HG03196 (cell line): ENCODE measurements at regions not wholly inside any gene's neighbourhood (a gene's known extent, or its start where the extent isn't known, plus 50 kb on each side); places are given as distances from the start of the nearest gene placed in this dataset.
"Not testable (repeated sequence)": the region's sequence is repeated elsewhere in the genome, so short reads cannot be mapped to it uniquely, and the experiment has no call there.

Experiments
- ATAC-seq: cut with Tn5 transposase; IDR thresholded peaks from one replicate; pipeline ENCODE4 v1.9.1; 2021; ENCODE audit not compliant: unreplicated experiment

GRCh38 chr20:19868441-19868840, 110.4 kb downstream of the RIN2 start:
- no peak for ATAC-seq

DNA sequence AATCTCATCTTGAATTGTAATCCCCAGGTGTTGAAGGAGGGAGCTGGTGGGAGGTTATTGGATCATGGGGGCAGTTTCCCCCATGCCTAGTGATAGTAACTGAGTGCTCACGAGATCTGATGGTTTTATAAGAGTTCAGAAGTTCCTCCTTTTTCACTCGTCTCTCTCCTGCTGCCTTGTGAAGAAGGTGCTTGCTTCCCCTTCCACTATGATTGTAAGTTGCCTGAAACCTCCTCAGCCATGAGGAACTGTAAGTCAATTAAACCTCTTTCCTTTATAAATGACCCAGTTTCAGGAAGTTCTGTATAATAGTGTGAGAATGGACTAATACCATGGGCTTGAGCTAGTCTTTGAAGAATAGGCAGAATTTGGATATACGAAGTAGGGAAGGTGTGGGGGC, 113.9 kb downstream of the RIN2 start:
- no peak for ATAC-seq

GRCh38 chr20:19874040-19874727, 116.1 kb downstream of the RIN2 start:
- ATAC-seq, result no peak

DNA sequence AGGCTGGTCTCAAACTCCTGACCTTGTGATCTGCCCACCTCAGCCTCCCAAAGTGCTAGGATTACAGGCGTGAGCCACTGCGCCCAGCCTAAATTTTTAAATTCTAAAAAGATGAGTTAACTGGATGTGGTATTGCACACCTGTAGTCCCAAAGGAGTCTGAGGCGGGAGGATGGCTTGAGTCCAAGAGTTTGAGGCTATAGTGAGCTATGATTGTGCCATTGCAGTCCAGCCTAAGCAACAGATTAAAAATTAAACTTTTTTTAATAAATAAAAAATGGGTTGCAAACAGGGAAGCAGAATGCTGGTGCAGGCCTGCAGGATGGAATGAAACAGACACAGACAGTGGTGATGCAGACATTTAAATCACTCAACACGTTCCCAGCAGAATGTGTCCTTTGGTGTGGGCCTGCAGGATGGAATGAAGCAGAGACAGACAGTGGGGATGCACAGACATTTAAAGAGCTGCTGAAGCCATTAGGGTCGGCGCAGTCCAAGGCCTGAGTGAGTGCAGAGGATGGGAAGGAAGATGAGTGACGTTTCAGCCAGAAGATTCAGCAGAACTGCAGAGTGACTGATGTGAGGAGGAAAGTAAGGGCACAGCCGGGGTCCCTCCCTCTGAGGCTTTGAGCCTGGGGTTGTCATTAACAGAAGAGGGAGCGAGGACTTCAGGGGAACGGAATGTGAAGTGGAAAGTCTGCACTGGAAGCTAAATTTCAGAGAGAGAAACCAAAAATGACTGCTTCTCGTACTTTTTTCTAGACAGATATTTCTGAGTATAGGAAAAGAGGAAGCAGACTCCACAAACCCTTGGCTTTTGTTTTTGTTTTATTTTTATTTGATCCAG, 117.5 kb downstream of the RIN2 start:
- ATAC-seq, result no peak

DNA sequence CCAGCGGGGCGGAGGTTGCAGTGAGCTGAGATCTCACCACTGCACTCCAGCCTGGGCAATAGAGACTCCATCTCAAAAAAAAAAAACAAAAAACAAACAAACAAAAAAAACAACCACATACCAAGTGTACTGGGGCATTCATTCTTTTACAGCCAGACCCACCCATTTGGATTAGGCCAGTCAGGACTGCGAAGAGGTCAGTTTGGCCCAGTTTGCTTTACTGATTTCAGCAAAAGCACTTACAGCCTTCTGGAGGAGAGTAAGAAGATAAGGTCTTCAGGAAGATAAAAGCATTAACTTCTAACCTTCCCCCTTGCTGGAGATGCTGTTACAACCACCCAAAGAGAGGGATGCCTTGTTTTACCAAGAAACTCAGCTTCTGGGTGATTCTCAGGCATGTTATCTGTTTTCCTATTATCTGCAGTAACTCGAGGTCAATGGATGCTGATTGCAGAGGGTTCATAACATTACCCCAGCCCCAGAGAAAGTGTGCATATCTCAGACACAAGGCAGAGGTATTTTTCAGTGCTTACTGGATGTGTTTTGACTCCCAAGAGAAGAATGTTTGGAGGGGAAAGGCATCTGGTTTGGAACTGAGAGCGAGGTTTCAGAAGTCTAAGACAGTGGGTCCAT, 118.9 kb downstream of the RIN2 start:
- ATAC-seq, result no peak

DNA sequence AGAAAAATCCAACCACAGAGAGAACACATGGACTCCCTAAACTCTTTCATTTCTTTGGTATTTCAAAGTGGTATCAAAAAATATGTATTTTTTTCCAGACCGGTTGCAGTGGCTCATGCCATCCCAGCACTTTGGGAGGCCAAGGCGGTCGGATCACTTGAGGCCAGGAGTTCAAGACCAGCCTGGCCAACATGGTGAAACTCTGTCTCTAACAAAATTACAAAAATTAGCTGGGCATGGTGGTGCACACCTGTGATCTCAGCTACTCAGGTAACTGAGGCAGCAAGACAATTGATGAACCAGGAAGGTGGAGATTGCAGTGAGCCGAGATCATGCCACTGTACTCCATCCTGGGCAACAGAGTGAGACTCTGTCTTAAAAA, 121.8 kb downstream of the RIN2 start:
- ATAC-seq, result not testable (repeated sequence)

- ATAC-seq, result no peak
Measured at GRCh38 chr20:19880256-19881079, 122.4 kb downstream of the RIN2 start.

GRCh38 chr20:19881080-19881840, 123.2 kb downstream of the RIN2 start:
- ATAC-seq, result no peak

DNA sequence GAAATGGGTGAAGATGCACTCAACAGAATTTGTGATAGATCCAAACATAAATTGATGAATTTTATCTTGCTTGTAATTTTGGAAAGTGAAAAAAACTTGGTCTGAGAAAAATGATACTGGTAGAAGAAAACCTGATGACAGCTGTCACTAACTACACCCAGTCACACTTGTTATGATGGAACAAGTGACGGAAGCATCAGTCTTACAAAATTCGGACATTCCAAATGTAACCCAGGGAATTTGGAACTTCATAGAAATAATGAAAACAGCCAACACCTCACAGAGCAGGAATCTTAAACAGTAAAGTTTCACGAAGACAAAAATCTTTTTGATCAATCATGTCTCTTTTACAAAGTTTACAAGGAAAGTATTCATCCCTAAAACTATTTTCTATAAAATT, 123.9 kb downstream of the RIN2 start:
- ATAC-seq, result no peak

GRCh38 chr20:19882446-19882845, 124.4 kb downstream of the RIN2 start:
- ATAC-seq, result no peak

- no peak for ATAC-seq
Measured at GRCh38 chr20:19883501-19883900, 125.4 kb downstream of the RIN2 start.

DNA sequence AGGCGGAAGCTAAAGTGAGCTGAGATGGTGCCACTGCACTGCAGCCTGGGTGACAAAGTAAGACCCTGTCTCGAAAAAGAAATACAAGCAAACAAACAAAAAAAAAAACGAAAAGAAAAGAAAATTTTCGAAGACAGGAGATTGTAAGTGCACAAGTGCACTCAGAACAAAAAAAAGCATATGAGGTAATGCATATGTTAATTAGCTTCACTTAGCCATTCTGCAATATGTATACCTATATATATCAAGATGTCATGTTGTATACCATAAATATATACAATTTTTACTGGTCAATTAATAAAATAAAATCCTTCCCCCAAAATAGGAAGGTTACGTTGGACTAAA, 127.5 kb downstream of the RIN2 start:
- no peak for ATAC-seq

GRCh38 chr20:19885939-19886660, 128.0 kb downstream of the RIN2 start:
- ATAC-seq, result no peak

- no peak for ATAC-seq
Measured at GRCh38 chr20:19886661-19887288, 128.7 kb downstream of the RIN2 start.

- no peak for ATAC-seq
Measured at GRCh38 chr20:19887556-19888268, 129.4 kb upstream of the NAA20 start.

DNA sequence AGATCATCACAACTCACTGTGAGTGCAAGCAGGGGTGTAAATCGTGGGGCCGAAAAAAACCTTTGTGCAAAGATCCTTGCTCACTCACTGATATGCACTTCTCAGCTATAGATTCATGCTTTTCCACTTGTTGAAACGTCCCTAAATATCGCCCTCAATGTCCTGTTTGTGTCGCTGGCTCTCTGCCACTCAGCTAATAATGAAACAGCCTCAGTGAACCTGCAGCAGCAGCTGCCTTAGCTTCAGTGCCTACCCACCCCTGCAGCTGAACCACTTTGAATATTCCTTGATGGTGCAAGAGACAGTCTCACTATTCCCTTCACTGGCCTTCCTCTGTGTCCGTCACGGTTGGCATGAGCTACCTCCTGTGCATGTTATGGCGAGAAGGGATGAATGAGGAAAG, 128.9 kb upstream of the NAA20 start:
- no peak for ATAC-seq

DNA sequence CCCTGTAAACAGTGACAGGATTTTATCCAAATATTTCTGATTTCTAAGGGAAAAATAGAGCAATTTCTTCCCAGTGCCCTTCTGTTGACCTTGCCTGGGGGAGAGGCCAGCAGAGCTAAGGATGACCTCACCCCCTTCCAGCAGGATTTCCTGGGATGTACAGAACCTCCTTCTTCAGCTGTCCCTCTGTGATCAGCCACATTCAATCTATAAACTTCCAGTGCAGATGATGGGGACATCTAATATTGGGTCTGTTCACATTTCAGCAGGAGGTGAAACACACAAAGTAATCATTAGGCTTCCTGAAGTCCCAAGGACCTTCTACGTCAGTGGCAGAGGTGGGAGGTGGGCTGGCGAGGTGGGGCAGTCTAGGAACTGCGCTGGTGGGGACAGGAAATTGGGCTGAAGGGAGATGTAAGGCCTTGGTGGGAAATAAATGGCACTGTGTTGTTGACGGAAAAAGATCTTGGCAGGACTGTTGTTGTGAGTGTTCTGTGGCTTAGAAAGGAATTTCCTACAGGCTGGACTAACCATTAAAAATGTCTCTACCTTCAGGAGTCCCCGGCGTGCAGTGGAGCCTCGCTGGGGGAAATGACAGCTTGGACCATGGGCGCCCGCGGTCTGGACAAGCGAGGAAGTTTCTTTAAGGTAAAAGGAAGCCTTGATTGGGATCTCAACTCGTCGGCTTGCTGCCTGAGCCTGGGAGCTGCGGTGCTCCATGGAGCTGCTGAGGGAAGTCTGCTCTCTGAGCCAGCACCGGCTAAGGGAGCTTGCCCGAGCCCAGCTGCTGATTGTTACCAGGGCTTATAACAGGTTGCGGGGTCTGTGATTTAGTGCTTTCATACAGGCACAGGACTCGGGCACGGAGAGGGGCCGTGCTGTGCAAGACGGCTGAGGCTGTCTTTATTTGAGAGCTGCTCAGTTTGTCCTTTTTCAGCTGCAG, 127.9 kb upstream of the NAA20 start:
- no peak for ATAC-seq
